D341Med (cell line): ENCODE measurements at regions not wholly inside any gene's neighbourhood (a gene's known extent, or its start where the extent isn't known, plus 50 kb on each side); places are given as distances from the start of the nearest gene placed in this dataset.

Experiments
- DNase-seq: peaks from one replicate; pipeline ENCODE4 v3.0.0; 2012; ENCODE audit warnings: low spot score

GRCh38 chr18:11268741-11269233, 119.4 kb upstream of the PIEZO2 start:
- DNase-seq, result no peak

GRCh38 chr18:11268153-11268552, 118.8 kb upstream of the PIEZO2 start:
- DNase-seq, result no peak

GRCh38 chr18:11266781-11267480, 117.6 kb upstream of the PIEZO2 start:
- no peak for DNase-seq

DNA sequence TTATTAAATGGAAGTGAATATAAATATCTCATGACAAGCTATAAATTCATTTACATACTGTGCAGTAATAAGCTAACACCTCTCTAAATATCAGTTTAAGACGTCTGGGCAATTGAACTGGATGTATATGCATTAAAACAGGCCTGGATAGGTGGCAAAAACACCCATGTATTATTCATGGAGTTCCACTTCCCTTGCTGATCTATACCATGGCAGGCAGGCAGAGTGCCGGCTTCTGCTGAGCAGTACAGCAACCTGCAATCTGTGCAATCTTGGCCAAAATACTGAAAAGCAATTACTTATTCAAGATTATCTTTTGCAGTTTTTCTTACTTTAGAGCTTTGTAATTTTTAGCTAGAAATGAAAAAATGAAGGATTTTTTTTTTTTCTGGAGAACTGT, 112.1 kb upstream of the PIEZO2 start:
- no peak for DNase-seq

- DNase-seq, result no peak
Measured at GRCh38 chr18:11260961-11261461, 111.6 kb upstream of the PIEZO2 start.

GRCh38 chr18:11259469-11260150, 110.2 kb upstream of the PIEZO2 start:
- DNase-seq, result no peak

DNA sequence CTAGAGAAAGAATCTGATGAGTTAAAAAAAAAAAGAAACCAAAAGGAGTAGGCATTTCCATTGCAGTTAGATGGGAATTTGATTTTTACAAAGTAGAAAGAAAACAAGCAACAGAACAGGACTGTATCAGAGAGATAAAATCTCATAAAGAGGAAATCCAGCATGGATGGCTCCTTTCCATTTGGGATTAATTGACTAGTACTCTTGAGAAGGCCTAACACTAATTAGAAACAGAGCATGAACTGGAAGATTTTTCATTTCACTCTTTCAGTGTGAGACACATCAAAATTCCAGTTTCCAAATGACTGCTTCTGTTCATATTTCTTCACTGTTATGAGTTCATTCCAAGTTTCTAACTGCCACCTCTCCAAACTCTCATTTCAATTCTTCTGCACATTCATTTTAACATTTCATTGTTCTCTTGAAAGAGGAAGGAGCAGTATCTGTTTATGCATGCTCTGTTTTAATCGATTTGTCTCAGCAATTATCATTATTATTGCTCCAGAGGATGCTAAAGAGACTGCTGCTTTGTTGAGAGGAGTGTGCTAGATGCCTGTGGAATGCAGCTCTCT, 108.8 kb upstream of the PIEZO2 start:
- DNase-seq, result no peak

DNA sequence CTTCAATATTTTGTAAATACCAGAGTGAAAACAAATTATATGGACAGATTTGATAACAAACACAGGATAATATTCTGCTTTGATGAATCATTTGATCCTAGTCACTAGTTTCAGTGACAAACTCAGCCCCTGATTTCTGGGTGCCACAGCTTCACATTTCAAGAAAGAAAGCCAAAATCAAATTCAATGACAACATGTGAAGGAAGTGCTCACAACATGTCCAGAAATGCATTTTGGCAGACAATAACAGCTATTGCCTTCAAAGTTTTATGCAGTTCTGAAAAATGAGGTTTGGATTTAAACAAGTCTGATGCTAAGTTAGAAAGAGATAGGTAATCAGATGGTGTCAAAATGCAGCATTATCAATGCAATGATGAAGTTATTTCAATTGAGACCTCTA, 106.9 kb upstream of the PIEZO2 start:
- no peak for DNase-seq

DNA sequence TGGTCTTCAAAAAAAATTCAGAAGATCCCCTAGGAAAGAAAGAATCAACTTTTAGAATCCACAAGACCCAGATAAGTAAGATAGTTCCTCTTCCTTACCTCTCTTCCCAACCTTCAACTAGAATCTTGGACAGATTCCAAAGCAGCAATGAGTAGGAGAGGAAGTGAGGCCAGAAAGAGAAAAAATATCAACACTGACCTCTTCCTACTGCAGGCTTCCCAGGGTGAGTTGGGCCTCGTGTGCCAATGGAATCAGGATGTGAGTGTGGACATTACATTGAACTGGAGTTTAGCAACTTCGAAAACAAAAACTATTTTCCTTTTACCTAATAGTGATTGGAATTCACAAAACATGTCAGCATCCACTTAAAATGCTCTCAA, 102.5 kb upstream of the PIEZO2 start:
- DNase-seq, result no peak

DNA sequence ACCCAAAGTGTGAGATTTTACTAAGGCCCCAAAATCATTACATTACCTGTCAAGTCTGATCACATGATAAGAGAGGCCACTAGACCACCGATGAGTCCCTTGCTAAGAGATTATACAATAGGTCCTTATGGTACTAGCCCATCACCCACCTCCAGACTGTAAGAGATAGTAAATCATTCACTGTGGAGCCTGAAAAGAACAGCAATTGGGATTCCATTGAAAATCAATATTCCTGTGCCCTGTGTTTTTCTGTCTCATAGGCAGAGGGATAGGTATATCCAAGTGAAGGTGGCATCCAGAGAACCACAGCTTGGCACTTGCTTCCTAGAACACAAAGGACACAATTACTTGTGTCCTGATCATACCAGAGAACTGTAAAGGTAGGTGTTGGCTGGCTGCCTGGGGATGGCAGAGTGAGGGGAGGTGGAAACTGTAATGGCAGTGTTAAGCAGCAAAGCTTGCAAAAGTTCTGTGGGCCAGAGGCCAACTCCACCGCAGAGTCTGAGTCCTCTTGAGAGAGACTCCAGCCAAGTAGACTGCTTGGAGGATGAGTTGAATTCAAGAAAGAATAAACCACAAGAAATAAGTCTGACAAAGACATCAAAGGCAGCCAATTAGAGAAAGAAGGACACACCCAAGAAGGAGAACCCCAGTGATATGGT, 102.0 kb upstream of the PIEZO2 start:
- DNase-seq, result no peak

DNA sequence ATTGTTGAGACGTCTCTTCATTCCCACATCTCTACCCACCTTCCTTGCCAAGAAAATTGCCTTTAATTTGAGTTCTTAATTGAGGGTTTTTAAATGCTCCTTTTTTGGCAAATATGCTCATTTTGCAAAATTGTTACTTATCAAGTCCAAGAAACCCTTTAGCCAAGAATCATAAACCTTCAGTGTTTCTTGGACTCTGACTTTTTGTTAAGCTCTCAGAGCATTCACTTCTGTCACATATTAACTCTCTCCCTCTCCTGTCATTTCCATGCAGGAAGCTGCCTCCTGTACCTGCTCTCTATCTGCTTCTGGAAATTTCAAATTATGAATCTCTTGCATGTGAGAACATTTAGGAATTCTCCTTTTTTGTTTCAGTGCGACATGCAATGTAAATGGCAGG, 100.0 kb upstream of the PIEZO2 start:
- no peak for DNase-seq

DNA sequence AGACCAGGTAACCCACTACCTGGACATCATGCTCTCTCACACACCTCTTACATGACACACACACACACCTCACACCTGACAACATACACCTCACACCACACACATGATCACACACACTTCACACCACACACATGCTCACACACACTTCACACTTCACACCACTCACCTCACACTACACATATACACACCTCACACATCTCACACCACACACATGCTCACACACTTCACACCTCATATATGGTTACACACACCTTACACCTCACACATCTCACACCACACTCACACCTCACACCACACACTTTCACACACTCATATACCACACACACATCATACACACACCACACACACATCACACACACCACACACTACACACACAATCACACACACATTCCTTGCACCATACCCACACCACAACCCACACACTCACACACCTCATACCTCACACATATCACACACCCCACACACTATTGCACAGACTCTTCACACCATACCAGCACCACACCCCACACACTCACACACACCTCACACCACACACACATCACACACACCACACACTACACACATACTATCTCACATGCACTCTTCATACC, 98.1 kb upstream of the PIEZO2 start:
- DNase-seq, result no peak

DNA sequence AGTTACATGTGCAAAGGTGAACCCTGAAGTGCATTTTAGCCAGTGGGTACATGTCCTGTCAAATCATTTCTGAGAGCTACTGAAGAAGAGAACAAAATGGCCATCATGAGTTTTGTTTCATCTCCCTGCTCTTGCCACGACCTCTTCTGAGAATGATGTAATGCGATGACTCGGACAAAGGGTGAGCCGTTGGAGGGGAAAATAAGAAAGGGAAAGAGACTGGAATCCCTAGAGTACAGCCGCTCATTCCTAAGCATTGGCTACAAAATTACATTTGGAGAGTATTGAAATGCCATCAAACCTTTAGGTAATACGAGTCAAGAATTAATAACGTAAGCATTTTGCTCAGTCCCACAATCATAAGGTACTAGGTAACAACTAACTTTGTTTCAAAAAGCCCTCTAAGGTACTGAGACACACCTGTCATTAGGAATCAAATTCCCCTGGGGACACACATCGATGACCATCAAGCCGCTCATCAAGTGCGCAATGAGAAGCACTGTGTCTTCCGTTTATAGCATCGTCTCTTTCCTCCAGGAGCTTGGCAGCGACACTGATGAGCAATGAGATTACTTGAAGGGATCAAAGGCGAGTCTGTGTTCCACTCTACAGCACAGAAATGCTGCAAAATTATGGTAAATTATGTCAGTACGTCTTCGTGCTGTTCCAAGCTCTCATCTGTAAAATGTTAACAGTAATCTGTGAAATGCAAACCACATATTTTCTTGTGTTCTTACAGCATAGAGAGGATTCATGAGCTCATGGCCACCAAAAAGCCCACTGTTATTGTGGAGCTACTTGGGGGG, 97.3 kb upstream of the PIEZO2 start:
- DNase-seq, result no peak

- DNase-seq, result no peak
Measured at GRCh38 chr18:11245879-11246278, 96.5 kb upstream of the PIEZO2 start.

GRCh38 chr18:11237484-11237883, 88.1 kb upstream of the PIEZO2 start:
- DNase-seq, result no peak

- DNase-seq, result no peak
Measured at GRCh38 chr18:11237066-11237465, 87.7 kb upstream of the PIEZO2 start.

DNA sequence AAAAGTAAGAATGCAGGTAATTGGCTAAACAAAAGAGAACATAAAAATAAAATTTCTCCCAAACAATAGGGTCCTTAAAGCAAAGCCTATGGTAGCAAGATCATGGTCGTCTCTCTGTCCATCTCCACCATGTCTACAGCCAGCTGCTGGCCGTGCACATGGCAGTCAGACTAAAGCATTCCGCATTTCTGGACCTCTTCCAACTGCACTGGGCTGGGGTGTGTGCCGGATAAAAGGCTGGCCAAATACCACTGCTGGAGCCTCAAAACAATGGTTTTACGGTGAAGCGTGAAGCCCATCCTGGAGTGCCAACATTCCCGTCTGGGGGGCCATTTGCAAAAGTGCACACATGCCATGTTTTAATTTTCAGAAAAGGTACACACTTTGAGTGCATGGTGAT, 74.8 kb upstream of the PIEZO2 start:
- no peak for DNase-seq

- no peak for DNase-seq
Measured at GRCh38 chr18:11219571-11219970, 70.2 kb upstream of the PIEZO2 start.

GRCh38 chr18:11215216-11215615, 65.8 kb upstream of the PIEZO2 start:
- no peak for DNase-seq

DNA sequence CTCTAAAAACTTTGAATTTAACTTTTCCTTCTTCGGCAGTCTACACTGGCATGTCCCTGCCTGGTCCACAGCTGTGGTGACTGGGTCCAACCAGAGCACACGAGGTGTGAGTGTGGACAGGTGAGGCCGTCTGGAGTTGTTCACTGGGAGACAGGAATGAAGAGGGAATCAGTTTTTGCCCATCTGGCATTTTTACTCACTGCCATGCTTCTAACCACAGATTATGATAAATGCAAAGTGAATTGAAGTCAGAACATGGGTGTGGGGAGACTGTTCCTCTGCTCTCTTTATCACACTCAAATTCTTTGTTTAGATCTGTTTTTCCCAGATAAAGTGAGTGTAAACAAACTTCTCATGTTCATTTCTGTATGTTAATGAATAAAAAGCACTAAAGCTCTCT, 54.7 kb upstream of the PIEZO2 start:
- DNase-seq, result no peak

GRCh38 chr18:11199477-11199876, 50.1 kb upstream of the PIEZO2 start:
- no peak for DNase-seq
